ENCODE measurements at regions not wholly inside any gene's neighbourhood (a gene's known extent, or its start where the extent isn't known, plus 50 kb on each side); places are given as distances from the start of the nearest gene placed in this dataset.

DNA sequence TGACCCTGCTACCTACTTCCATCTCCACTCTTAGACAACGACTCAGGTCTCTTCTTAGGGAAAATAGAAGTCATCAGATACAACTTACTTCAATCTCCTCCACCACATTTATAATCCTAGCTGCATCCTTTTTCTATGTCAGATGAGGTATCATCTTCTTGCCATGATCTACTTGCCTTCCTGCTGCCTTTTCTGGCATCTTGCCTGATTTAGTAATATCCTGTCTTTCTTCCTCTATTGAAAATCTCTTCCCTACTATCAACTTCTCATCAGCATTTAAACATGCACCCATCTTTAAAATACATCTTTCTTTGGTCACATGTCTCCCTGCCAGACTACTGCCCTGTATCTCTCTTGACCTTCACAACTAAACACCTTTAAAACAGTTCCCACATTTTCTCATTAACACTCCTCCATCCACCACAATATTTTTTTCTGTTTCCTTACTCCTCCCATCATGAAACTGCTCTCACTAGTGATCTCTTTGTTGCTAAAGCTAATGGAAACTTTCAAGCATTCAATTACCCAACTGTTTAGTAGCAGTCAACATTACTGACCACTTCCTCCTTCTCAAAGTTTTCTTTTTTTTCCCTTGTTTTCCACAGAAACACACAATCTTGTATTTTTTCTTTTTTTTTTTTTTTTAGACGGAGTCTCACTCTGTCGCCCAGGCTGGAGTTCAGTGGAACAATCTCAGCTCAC, 100.8 kb upstream of the CXorf66 start:
- WGBS, 2 donors: 61 to 66% methylated on average over 3 of the region's 3 CpGs
- TF ChIP-seq, protein P1, sequence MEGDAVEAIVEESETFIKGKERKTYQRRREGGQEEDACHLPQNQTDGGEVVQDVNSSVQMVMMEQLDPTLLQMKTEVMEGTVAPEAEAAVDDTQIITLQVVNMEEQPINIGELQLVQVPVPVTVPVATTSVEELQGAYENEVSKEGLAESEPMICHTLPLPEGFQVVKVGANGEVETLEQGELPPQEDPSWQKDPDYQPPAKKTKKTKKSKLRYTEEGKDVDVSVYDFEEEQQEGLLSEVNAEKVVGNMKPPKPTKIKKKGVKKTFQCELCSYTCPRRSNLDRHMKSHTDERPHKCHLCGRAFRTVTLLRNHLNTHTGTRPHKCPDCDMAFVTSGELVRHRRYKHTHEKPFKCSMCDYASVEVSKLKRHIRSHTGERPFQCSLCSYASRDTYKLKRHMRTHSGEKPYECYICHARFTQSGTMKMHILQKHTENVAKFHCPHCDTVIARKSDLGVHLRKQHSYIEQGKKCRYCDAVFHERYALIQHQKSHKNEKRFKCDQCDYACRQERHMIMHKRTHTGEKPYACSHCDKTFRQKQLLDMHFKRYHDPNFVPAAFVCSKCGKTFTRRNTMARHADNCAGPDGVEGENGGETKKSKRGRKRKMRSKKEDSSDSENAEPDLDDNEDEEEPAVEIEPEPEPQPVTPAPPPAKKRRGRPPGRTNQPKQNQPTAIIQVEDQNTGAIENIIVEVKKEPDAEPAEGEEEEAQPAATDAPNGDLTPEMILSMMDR (IDR thresholded peaks at IDR 0.05): no peak
- TF ChIP-seq POLR2A (IDR thresholded peaks at IDR 0.05): no peak
- no peak for DNase-seq (ENCODE audit: low spot score in 2 of 2)
- H3K4me3 ChIP-seq (ENCODE audit: low read depth, poor library complexity, severe bottlenecking): no peak overlapping the region
- intact Hi-C loops (cut with DNase I; ENCODE audit: low total_unique reads): no loop called here

DNA sequence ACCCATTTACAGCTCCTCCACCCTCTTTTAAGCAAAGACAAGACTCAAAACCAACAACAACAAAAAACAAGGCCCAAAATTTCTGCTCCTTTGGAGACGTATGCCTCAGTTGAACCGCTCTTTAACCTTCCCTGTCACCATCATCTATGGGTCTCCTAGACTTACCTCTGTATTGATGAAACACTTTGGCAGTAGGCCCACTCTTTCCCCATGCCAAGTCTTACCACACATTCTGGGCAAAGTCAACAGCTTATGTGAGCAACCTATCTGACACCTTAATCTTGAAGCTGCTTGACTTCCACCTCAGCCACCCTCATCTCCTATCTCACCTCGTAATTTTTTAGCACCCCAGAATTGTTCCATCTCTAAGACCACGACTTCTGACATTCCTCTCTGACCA, 99.7 kb upstream of the CXorf66 start:
- no peak for DNase-seq (ENCODE audit: low spot score in 2 of 2)
- intact Hi-C loops (cut with DNase I; ENCODE audit: low total_unique reads): no loop called here
- TF ChIP-seq, protein P1 (IDR thresholded peaks at IDR 0.05): no peak
- no peak for TF ChIP-seq POLR2A (IDR thresholded peaks at IDR 0.05)
- 36% methylated on average over 4 of the region's 4 CpGs for WGBS, 2 donors
- no peak overlapping the region for H3K4me3 ChIP-seq (ENCODE audit: low read depth, poor library complexity, severe bottlenecking)

DNA sequence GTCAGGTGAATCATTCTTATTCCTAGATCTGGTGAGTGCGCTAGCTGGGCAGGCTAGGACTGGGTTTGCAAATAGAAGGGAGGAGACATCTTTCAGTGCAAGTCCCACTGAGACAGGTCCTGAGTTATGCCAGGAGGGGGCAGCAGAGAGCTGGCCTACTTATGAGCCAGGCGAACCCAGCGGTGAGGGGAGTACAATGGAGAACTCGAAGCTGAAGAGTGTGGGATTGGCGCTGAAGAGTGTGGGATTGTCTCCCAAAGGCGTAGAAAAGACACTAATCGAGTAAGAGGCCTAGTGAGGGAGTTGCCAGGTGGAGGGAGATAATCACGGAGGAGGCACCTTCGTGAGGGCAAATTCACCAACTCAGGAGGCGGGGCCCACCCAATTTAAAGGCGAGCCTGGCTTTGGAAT, 91.7 kb upstream of the CXorf66 start:
- intact Hi-C loops (cut with DNase I; ENCODE audit: low total_unique reads): no loop called here
- WGBS, 2 donors: 18 to 31% methylated on average over 11 of the region's 11 CpGs
- peak; percentile 18 to 90 for DNase-seq (ENCODE audit: low spot score in 2 of 2)
- H3K4me3 ChIP-seq (ENCODE audit: low read depth, poor library complexity, severe bottlenecking): no peak overlapping the region
- TF ChIP-seq POLR2A (IDR thresholded peaks at IDR 0.05): no peak
- TF ChIP-seq, protein P1 (IDR thresholded peaks at IDR 0.05): no peak

DNA sequence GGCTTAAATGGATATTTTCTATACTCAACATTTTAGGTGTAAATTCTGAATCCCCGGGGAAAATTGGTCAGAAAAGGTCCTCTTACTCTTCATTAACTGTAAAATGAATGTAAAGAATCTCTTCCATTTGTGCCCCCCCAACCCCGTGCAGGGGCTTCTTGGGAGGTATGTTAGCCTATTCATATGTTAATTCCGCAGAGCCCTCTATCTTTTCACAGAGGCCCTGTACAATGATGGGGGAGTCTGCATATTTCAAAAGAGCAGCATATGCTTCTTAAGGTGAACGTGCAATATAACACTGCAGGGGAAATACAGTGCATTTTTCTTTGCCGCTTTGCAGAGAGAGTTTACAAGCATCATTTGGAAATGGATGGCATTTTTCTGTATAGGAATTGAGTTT, 88.5 kb upstream of the CXorf66 start:
- H3K4me3 ChIP-seq (ENCODE audit: low read depth, poor library complexity, severe bottlenecking): no peak overlapping the region
- TF ChIP-seq POLR2A (IDR thresholded peaks at IDR 0.05): no peak
- TF ChIP-seq, protein P1 (IDR thresholded peaks at IDR 0.05): no peak
- no peak for DNase-seq (ENCODE audit: low spot score in 2 of 2)
- intact Hi-C loops (cut with DNase I; ENCODE audit: low total_unique reads): no loop called here
- WGBS, 2 donors: 27 to 35% methylated on average over 5 of the region's 5 CpGs

DNA sequence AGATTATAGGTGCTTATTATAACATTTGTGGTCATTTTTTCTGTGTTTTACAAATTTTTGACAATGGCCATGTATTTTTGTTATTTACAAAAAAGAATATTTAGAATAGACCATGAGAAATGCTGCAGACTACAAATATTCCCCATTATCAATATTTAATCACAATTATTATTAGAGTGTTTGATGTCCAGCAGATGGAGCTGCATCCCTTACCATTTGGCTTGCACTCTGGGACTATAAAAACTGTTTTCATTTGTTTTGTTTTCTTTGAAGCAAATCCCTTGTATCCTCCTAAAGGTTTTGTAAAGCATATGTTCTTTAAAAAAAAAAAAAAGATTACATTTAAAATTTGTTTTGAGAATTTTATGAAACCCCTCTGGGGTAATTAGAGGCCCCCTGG, 85.6 kb upstream of the CXorf66 start:
- no peak for TF ChIP-seq POLR2A (IDR thresholded peaks at IDR 0.05)
- TF ChIP-seq, protein P1 (IDR thresholded peaks at IDR 0.05): no peak
- intact Hi-C loops (cut with DNase I; ENCODE audit: low total_unique reads): no loop called here
- no peak for DNase-seq (ENCODE audit: low spot score in 2 of 2)
- H3K4me3 ChIP-seq (ENCODE audit: low read depth, poor library complexity, severe bottlenecking): no peak overlapping the region

DNA sequence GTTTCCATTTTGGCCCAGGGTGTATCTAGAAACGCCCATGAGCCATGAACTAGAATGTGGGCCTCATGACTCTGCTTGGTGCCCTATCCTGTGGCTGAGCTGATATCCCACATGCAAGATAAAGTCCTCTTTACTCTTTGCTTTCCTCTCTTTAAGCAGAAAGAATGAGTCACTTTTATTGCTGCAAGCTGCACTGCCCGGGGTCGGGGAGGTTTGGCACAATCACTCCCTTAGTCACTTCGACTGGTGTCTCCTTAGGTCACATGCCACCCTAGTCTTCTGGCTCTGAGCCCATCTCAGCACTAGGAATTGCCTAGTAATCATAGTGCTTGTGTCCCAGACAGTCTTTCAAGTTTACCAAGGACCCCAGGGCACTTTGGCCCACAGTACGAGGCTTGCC, 75.1 kb upstream of the CXorf66 start:
- 40 to 48% methylated on average over 5 of the region's 5 CpGs for WGBS, 2 donors
- TF ChIP-seq POLR2A (IDR thresholded peaks at IDR 0.05): no peak
- TF ChIP-seq, protein P1 (IDR thresholded peaks at IDR 0.05): no peak
- no peak overlapping the region for H3K4me3 ChIP-seq (ENCODE audit: low read depth, poor library complexity, severe bottlenecking)
- intact Hi-C loops (cut with DNase I; ENCODE audit: low total_unique reads): no loop called here
- DNase-seq (ENCODE audit: low spot score in 2 of 2): no peak

All from lower leg skin (tissue), 4 donors.